ENCODE measurements at regions not wholly inside any gene's neighbourhood (a gene's known extent, or its start where the extent isn't known, plus 50 kb on each side); places are given as distances from the start of the nearest gene placed in this dataset.

DNA sequence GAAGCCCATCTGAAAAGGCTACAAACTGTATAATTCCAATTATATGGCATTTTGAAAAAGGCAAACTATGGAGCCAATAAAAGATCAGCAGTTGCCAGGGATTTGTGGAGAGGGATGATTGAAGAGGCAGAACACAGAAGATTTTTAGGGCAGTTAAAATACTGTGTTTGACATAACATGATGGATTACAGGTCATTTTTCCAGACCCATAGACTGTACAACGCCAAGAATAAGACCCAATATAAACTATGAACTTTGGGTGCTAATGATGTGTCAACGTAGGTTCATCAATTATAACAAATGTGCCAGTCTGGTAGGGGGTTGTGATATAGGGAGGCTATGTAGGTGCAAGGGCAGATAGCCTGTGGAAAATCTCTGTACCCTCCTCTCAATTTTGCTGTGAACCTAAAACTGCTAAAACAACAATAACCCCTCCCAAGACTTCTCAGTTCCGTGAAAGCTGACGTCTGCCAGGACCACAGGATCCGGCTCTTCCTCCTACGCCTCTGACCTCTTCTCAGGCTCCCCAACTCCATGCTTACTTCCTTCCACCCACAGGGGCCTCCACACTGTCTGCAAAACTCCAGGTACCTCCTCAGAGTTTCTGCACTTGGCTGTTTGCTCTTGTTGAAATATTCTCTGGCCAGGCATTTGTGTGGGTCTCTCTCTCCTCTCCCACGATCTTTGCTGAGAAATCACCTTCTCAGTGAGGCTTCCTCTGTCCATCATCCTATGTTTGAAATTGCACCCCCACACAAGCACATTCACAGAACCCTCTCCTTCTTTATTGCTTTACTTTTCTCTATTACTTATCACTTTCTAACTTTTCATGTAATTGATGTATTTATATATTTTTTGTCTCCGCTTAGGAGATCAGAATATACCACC lies 131.4 kb downstream of the BBS10 start:
- FAIRE-seq, result no peak
- no peak for TF ChIP-seq EZH2 (IDR thresholded peaks at IDR 0.05; ENCODE audit: low read length)
- TF ChIP-seq, protein P1, sequence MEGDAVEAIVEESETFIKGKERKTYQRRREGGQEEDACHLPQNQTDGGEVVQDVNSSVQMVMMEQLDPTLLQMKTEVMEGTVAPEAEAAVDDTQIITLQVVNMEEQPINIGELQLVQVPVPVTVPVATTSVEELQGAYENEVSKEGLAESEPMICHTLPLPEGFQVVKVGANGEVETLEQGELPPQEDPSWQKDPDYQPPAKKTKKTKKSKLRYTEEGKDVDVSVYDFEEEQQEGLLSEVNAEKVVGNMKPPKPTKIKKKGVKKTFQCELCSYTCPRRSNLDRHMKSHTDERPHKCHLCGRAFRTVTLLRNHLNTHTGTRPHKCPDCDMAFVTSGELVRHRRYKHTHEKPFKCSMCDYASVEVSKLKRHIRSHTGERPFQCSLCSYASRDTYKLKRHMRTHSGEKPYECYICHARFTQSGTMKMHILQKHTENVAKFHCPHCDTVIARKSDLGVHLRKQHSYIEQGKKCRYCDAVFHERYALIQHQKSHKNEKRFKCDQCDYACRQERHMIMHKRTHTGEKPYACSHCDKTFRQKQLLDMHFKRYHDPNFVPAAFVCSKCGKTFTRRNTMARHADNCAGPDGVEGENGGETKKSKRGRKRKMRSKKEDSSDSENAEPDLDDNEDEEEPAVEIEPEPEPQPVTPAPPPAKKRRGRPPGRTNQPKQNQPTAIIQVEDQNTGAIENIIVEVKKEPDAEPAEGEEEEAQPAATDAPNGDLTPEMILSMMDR (optimal IDR thresholded peaks at IDR 0.05 in 1 of 3, IDR thresholded peaks at IDR 0.05 in 1 of 3, conservative IDR thresholded peaks at IDR 0.05 in 1 of 3; ENCODE audit: extremely low read depth in 1 of 3, insufficient read depth in 2 of 3, low read length in 3 of 3), result no peak

DNA sequence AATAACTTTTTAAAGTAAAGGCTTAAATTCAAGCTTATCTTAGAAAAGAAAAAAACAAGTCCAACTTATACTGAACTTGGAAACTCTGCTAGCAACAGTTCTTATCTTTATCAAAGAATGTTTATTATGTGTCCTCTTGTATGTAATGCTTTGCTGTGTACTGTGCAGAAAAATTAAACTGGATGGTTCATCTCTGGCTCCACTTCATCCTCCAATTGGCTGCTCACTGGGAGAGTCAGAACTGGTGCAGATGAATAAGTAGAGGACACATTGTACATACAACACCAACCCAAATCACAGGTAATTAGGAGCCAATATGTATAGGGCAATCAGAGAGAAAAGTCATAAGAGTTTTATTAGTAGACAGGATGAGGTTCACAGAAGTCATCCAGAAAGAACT lies 123.6 kb upstream of the NAP1L1 start:
- Histone ChIP-seq H3K4me2 (ENCODE audit: control insufficient read depth, extremely low read depth, insufficient read depth, low read depth, low read length) (no peak overlapping the region), H3K4me3 (ENCODE audit: control insufficient read depth in 2 of 3, extremely low read depth in 1 of 3, insufficient read depth in 2 of 3, low read depth in 1 of 3, low read length in 3 of 3) (no peak overlapping the region), H3K79me2 (ENCODE audit: control insufficient read depth, insufficient read depth, low read length) (no peaks in the 10 kb centered on the region), H3K27me3 (ENCODE audit: control insufficient read depth, extremely low read depth, insufficient read depth, low read length) (no peaks in the 10 kb centered on the region), H3K36me3 (ENCODE audit: control insufficient read depth in 2 of 2, extremely low read depth in 1 of 2, insufficient read depth in 2 of 2, low read length in 2 of 2) (no peaks in the 10 kb centered on the region), H4K20me1 (ENCODE audit: control insufficient read depth, extremely low read depth, insufficient read depth, low read length) (no peaks in the 10 kb centered on the region), H3K4me1 (ENCODE audit: control insufficient read depth, extremely low read depth, insufficient read depth, low read length) (no peaks in the 10 kb centered on the region), H3K9ac (ENCODE audit: control insufficient read depth, extremely low read depth, insufficient read depth, low read length) (no peak overlapping the region), H3K27ac (ENCODE audit: control insufficient read depth, insufficient read depth, low read length) (no peak overlapping the region), H3K9me3 (ENCODE audit: control insufficient read depth, low read depth, low read length) (no peaks in the 10 kb centered on the region), H3K9me1 (ENCODE audit: control insufficient read depth, extremely low read depth, insufficient read depth, low read length) (no peaks in the 10 kb centered on the region), H2AFZ (ENCODE audit: control insufficient read depth, low read length) (no peak overlapping the region)
- FAIRE-seq (no peak), DNase-seq (ENCODE audit: low read depth, low spot score) (no peak)
- no peak for TF ChIP-seq EZH2 (IDR thresholded peaks at IDR 0.05; ENCODE audit: low read length)
- TF ChIP-seq, protein P1 (optimal IDR thresholded peaks at IDR 0.05 in 1 of 3, IDR thresholded peaks at IDR 0.05 in 1 of 3, conservative IDR thresholded peaks at IDR 0.05 in 1 of 3; ENCODE audit: extremely low read depth in 1 of 3, insufficient read depth in 2 of 3, low read length in 3 of 3), result no peak
- dilution Hi-C loops (cut with MboI; ENCODE audit: extremely low pct_ligation_motif_present, low sequenced_read_pairs), result no loop called here

More for the DNA sequence above, 131.4 kb downstream of the BBS10 start:
- no peaks in the 10 kb centered on the region for H3K36me3 ChIP-seq (ENCODE audit: control insufficient read depth in 2 of 2, extremely low read depth in 1 of 2, insufficient read depth in 2 of 2, low read length in 2 of 2)
- H2AFZ ChIP-seq (ENCODE audit: control insufficient read depth, low read length), result no peak overlapping the region
- H3K9me1 ChIP-seq (ENCODE audit: control insufficient read depth, extremely low read depth, insufficient read depth, low read length), result no peaks in the 10 kb centered on the region
- H3K9ac ChIP-seq (ENCODE audit: control insufficient read depth, extremely low read depth, insufficient read depth, low read length), result no peak overlapping the region
- dilution Hi-C loops (cut with MboI; ENCODE audit: extremely low pct_ligation_motif_present, low sequenced_read_pairs), result no loop called here
- no peaks in the 10 kb centered on the region for H3K27me3 ChIP-seq (ENCODE audit: control insufficient read depth, extremely low read depth, insufficient read depth, low read length)
- H3K4me2 ChIP-seq (ENCODE audit: control insufficient read depth, extremely low read depth, insufficient read depth, low read depth, low read length), result no peak overlapping the region
- H3K9me3 ChIP-seq (ENCODE audit: control insufficient read depth, low read depth, low read length), result no peaks in the 10 kb centered on the region
- no peaks in the 10 kb centered on the region for H3K79me2 ChIP-seq (ENCODE audit: control insufficient read depth, insufficient read depth, low read length)
- H3K4me1 ChIP-seq (ENCODE audit: control insufficient read depth, extremely low read depth, insufficient read depth, low read length), result no peaks in the 10 kb centered on the region
- no peak overlapping the region for H3K4me3 ChIP-seq (ENCODE audit: control insufficient read depth in 2 of 3, extremely low read depth in 1 of 3, insufficient read depth in 2 of 3, low read depth in 1 of 3, low read length in 3 of 3)
- H4K20me1 ChIP-seq (ENCODE audit: control insufficient read depth, extremely low read depth, insufficient read depth, low read length), result no peaks in the 10 kb centered on the region
- DNase-seq (ENCODE audit: low read depth, low spot score), result no peak
- H3K27ac ChIP-seq (ENCODE audit: control insufficient read depth, insufficient read depth, low read length), result no peak overlapping the region
